ENCODE measurements at regions not wholly inside any gene's neighbourhood (a gene's known extent, or its start where the extent isn't known, plus 50 kb on each side); places are given as distances from the start of the nearest gene placed in this dataset.

DNA sequence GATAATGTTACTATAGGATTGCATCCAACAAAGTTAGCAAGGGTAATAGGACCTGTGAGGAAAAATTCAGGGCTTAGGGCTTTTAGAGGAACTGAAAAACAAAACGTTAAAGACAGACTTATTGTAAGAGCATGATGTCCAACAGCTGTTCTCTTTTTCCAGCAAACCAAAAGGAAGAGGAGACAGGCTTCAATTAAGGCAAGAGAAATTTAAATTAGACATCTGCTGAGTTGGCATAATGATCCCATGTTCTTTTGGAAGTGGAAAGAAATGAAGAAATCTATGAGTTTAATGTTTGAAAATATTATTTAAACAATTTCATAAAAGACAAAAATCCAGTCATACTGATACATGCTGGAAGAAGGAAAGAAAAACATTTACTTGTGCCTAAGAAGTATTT is 95.7 kb upstream of the HMGCLL1 start:
- 15 to 36% (median 34%) methylated on average over 1 of the region's 1 CpG for WGBS, 4 donors
- Histone ChIP-seq H3K27me3 (no peaks in the 10 kb centered on the region), H3K4me1 (replicated peaks in 1 of 2) (no peaks in the 10 kb centered on the region), H3K4me3 (no peak overlapping the region), H3K36me3 (replicated peaks in 1 of 2) (no peaks in the 10 kb centered on the region), H3K27ac (no peak overlapping the region), H3K9me3 (replicated peaks in 1 of 3) (no peaks in the 10 kb centered on the region)
- TF ChIP-seq, protein P1, sequence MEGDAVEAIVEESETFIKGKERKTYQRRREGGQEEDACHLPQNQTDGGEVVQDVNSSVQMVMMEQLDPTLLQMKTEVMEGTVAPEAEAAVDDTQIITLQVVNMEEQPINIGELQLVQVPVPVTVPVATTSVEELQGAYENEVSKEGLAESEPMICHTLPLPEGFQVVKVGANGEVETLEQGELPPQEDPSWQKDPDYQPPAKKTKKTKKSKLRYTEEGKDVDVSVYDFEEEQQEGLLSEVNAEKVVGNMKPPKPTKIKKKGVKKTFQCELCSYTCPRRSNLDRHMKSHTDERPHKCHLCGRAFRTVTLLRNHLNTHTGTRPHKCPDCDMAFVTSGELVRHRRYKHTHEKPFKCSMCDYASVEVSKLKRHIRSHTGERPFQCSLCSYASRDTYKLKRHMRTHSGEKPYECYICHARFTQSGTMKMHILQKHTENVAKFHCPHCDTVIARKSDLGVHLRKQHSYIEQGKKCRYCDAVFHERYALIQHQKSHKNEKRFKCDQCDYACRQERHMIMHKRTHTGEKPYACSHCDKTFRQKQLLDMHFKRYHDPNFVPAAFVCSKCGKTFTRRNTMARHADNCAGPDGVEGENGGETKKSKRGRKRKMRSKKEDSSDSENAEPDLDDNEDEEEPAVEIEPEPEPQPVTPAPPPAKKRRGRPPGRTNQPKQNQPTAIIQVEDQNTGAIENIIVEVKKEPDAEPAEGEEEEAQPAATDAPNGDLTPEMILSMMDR (IDR thresholded peaks at IDR 0.05), result no peak
- TF ChIP-seq POLR2A (IDR thresholded peaks at IDR 0.05), result no peak
- intact Hi-C loops (cut with DNase I), result no loop called here
- DNase-seq, result no peak

DNA sequence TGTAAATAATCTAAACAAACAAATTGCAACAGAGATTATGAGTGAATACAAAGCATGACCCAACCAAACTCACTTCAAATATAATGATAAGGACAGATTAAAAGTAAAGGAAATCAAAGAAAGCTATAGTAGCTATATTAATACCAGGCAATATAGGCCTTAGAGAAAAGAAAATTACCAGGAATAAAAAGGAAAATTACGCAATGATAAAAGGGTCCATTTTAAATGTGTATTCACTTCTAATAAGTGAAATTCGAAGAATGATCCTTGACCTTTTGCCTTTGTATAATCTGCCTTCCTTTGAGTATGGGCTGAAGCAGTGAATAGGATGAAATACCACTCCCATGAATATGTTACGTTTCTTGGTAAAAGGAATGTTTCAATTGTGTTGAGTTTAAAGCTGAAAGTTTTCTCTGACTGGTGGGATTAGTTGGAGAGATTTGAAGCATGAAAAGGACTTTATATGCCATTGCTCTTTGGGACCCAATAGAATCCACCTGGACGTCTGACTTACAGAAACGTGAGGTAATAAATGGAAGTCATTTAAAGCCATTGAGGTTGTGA is 91.9 kb upstream of the HMGCLL1 start:
- no peaks in the 10 kb centered on the region for H3K36me3 ChIP-seq (replicated peaks in 1 of 2)
- H3K27ac ChIP-seq, result no peak overlapping the region
- H3K27me3 ChIP-seq, result no peaks in the 10 kb centered on the region
- no peak for DNase-seq
- H3K4me1 ChIP-seq (replicated peaks in 1 of 2), result no peaks in the 10 kb centered on the region
- H3K4me3 ChIP-seq, result no peak overlapping the region
- intact Hi-C loops (cut with DNase I), result no loop called here
- no peaks in the 10 kb centered on the region for H3K9me3 ChIP-seq (replicated peaks in 1 of 3)
- no peak for TF ChIP-seq POLR2A (IDR thresholded peaks at IDR 0.05)
- TF ChIP-seq, protein P1 (IDR thresholded peaks at IDR 0.05), result no peak
- WGBS, 4 donors, result 76 to 84% (median 76%) methylated on average over 5 of the region's 5 CpGs

DNA sequence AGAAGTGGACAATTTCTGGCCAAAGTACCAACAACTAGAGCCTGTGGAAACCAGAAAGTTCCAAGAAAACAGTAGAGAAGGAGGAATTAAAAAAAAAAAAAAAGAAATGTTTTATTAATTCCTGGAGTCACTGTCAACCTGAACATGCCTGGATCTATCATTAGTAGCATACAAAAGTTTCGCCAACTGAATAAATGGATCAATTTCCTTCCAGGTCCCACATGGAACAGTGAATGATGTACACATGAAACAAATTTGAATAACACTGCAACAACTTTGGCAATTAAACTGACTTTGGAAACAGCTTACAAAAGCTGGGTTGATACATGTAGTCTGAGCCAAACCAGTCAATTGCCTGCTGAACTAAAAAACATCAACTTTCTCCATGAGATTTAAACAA is 90.0 kb upstream of the HMGCLL1 start:
- no peaks in the 10 kb centered on the region for H3K9me3 ChIP-seq (replicated peaks in 1 of 3)
- H3K27me3 ChIP-seq, result no peaks in the 10 kb centered on the region
- H3K4me1 ChIP-seq (replicated peaks in 1 of 2), result no peaks in the 10 kb centered on the region
- no peak overlapping the region for H3K27ac ChIP-seq
- H3K36me3 ChIP-seq (replicated peaks in 1 of 2), result no peaks in the 10 kb centered on the region
- DNase-seq, result no peak
- TF ChIP-seq, protein P1 (IDR thresholded peaks at IDR 0.05), result no peak
- no peak for TF ChIP-seq POLR2A (IDR thresholded peaks at IDR 0.05)
- H3K4me3 ChIP-seq, result no peak overlapping the region
- intact Hi-C loops (cut with DNase I), result no loop called here
- 83 to 95% (median 90%) methylated on average over 1 of the region's 1 CpG for WGBS, 4 donors

DNA sequence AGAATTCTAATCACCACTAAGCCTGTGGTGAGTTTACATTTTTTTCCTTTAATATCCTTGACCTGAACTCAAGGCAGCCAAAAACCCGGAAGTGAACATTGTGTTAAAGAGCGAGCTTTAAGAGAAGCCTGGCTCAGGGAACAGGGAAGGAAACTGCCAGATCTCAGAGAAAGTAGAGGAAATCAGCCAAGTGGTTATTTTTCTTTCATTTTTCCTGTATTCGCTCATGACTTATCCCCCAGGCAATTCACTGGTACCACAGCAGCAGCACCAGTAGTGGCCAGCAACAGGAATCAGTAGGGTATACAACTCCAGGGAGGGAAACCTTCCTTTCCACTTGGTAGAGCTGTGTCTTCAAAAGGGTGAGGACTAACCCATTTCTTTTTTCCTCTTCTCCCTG is 89.6 kb upstream of the HMGCLL1 start:
- no peak for TF ChIP-seq POLR2A (IDR thresholded peaks at IDR 0.05)
- TF ChIP-seq, protein P1 (IDR thresholded peaks at IDR 0.05), result no peak
- Histone ChIP-seq H3K27ac (no peak overlapping the region), H3K9me3 (replicated peaks in 1 of 3) (no peaks in the 10 kb centered on the region), H3K27me3 (no peaks in the 10 kb centered on the region), H3K36me3 (replicated peaks in 1 of 2) (no peaks in the 10 kb centered on the region), H3K4me3 (no peak overlapping the region), H3K4me1 (replicated peaks in 1 of 2) (no peaks in the 10 kb centered on the region)
- WGBS, 4 donors, result 36 to 44% (median 40%) methylated on average over 3 of the region's 3 CpGs
- intact Hi-C loops (cut with DNase I), result no loop called here
- DNase-seq, result no peak
